CD14-positive monocyte (primary cell): ENCODE measurements at regions not wholly inside any gene's neighbourhood (a gene's known extent, or its start where the extent isn't known, plus 50 kb on each side); places are given as distances from the start of the nearest gene placed in this dataset.

ENCODE experiments used
- DNase-seq, 3 donors: peaks; one replicate each; pipeline ENCODE4 v3.0.0-alpha.2; 2011 to 2022
- H2AFZ ChIP-seq: 2 replicates; pipeline ENCODE4 v1.6.0; 2012; ENCODE audit warnings: mild to moderate bottlenecking, low read depth, low read length, inconsistent platforms; ENCODE audit not compliant: insufficient read depth, poor library complexity, severe bottlenecking
- H3K27ac ChIP-seq, 2 donors: 1 replicate in 1 of 2; 2 replicates in 1 of 2; pipeline ENCODE4 v1.5.1; 2012 to 2013; ENCODE audit warnings: low read length in 2 of 2, control low read depth in 1 of 2, inconsistent platforms in 1 of 2, low read depth in 1 of 2, mild to moderate bottlenecking in 1 of 2
- H3K27me3 ChIP-seq, 2 donors: one replicate each; pipeline versions ENCODE4 v1.6.0 to v1.6.1; 2011 to 2013; ENCODE audit warnings: low read length in 2 of 2; ENCODE audit not compliant: control insufficient read depth in 2 of 2, insufficient read depth in 2 of 2
- H3K36me3 ChIP-seq, 2 donors: replicated peaks in 1 of 2; 1 replicate in 1 of 2; 2 replicates in 1 of 2; pipeline versions ENCODE4 v1.5.1 to v1.6.1; 2012 to 2013; ENCODE audit warnings: low read length in 2 of 2, control low read depth in 1 of 2, inconsistent platforms in 1 of 2, mild to moderate bottlenecking in 1 of 2; ENCODE audit not compliant: insufficient read depth in 2 of 2, control insufficient read depth in 1 of 2
- H3K4me1 ChIP-seq, 2 donors: 1 replicate in 1 of 2; 2 replicates in 1 of 2; pipeline versions ENCODE4 v1.5.1 to v1.6.1; 2012 to 2013; ENCODE audit warnings: low read length in 2 of 2, control low read depth in 1 of 2, inconsistent platforms in 1 of 2, mild to moderate bottlenecking in 1 of 2, moderate library complexity in 1 of 2; ENCODE audit not compliant: insufficient read depth in 2 of 2, control insufficient read depth in 1 of 2
- H3K4me2 ChIP-seq: replicated peaks from 2 replicates; pipeline ENCODE3; 2012; ENCODE audit warnings: low read length, moderate library complexity, mild to moderate bottlenecking; ENCODE audit not compliant: poor library complexity, severe bottlenecking; ENCODE audit errors: extremely low read depth
- H3K4me3 ChIP-seq, 3 experiments: fragments of 200-600 bp in 1 of 3; sonication (generic) in 1 of 3; replicated peaks in 1 of 3; 1 replicate in 2 of 3; 2 replicates in 1 of 3; pipeline ENCODE4 v1.5.1; 2011 to 2013; ENCODE audit warnings: low read length in 3 of 3, mild to moderate bottlenecking in 3 of 3, control low read depth in 2 of 3, low read depth in 2 of 3, inconsistent platforms in 1 of 3, moderate library complexity in 1 of 3
- H3K79me2 ChIP-seq: 2 replicates; pipeline ENCODE4 v1.6.0; 2012; ENCODE audit warnings: mild to moderate bottlenecking, control low read depth, inconsistent platforms, low read length, moderate library complexity; ENCODE audit not compliant: insufficient read depth
- H3K9ac ChIP-seq: 2 replicates; pipeline ENCODE4 v1.6.0; 2017; ENCODE audit warnings: low read length, mild to moderate bottlenecking; ENCODE audit not compliant: insufficient read depth, poor library complexity, severe bottlenecking
- H3K9me3 ChIP-seq, 2 donors: replicated peaks in 1 of 2; 1 replicate in 1 of 2; 2 replicates in 1 of 2; pipeline versions ENCODE4 v1.5.1 to v1.6.1; 2012 to 2013; ENCODE audit warnings: low read length in 2 of 2, control low read depth in 1 of 2; ENCODE audit not compliant: control insufficient read depth in 1 of 2, insufficient read depth in 1 of 2
- H4K20me1 ChIP-seq: 2 replicates; pipeline ENCODE4 v1.6.0; 2012; ENCODE audit warnings: mild to moderate bottlenecking, low read length, control low read depth, moderate library complexity; ENCODE audit not compliant: insufficient read depth
- H3K27ac Mint-ChIP-seq, 7 donors: one replicate each; pipeline ENCODE4 v1.8.0; 2020; ENCODE audit warnings: mild to moderate bottlenecking in 7 of 7, mixed read lengths in 7 of 7, moderate library complexity in 6 of 7, inconsistent platforms in 2 of 7
- H3K27me3 Mint-ChIP-seq, 3 donors: one replicate each; pipeline ENCODE4 v1.8.0; 2021 to 2022; ENCODE audit warnings: low read depth in 3 of 3, mild to moderate bottlenecking in 3 of 3, mixed read lengths in 3 of 3, moderate library complexity in 3 of 3, inconsistent platforms in 1 of 3
- H3K36me3 Mint-ChIP-seq, 2 donors: one replicate each; pipeline ENCODE4 v1.8.0; 2020; ENCODE audit warnings: mixed read lengths in 2 of 2, inconsistent platforms in 1 of 2, mild to moderate bottlenecking in 1 of 2
- H3K4me1 Mint-ChIP-seq: one replicate; pipeline ENCODE4 v1.8.0; 2020; ENCODE audit warnings: mild to moderate bottlenecking, mixed read lengths
- H3K4me3 Mint-ChIP-seq, 2 donors: one replicate each; pipeline ENCODE4 v1.8.0; 2020; ENCODE audit warnings: mild to moderate bottlenecking in 2 of 2, mixed read lengths in 2 of 2, moderate library complexity in 1 of 2
- H3K9me3 Mint-ChIP-seq, 7 donors: one replicate each; pipeline ENCODE4 v1.8.0; 2020 to 2022; ENCODE audit warnings: mixed read lengths in 7 of 7, mild to moderate bottlenecking in 6 of 7, moderate library complexity in 6 of 7, inconsistent platforms in 2 of 7
- WGBS: methylation state at CpG from one replicate; pipeline ENCODE4 v1.1.5; 2013; ENCODE audit warnings: missing lambda C conversion rate; ENCODE audit not compliant: insufficient coverage; 5-methylcytosine and 5-hydroxymethylcytosine counted together
- intact Hi-C, 2 donors: fragments of 100-400 bp; cut with micrococcal nuclease; formaldehyde crosslinking; loops; one replicate each; pipeline versions ENCODE4 v1.15.0 to v1.15.1; 2023
- TF ChIP-seq, protein P1 (sequence below): fragments of 200-600 bp; IDR thresholded peaks from one replicate; pipeline ENCODE4 v1.8.0; 2022; ENCODE audit warnings: antibody characterized with exemption, mild to moderate bottlenecking

GRCh38 chr13:105616333-105617075 is 919.0 kb downstream of the EFNB2 start:
- 83% methylated on average over 1 of the region's 6 CpGs for WGBS
- DNase-seq, result no peak
- intact Hi-C loops, result no loop called here
- Mint-ChIP-seq H3K27me3 (no peaks in the 10 kb centered on the region), H3K27ac (no peak overlapping the region), H3K36me3 (no peaks in the 10 kb centered on the region), H3K9me3 (peaks cover 0 to 8% (median 2%) of the 10 kb centered on the region in 7 donors), H3K4me1 (no peaks in the 10 kb centered on the region), H3K4me3 (no peak overlapping the region)
- Histone ChIP-seq H3K4me2 (no peak overlapping the region), H4K20me1 (no peaks in the 10 kb centered on the region), H3K27me3 (no peaks in the 10 kb centered on the region), H3K27ac (no peak overlapping the region), H3K36me3 (no peaks in the 10 kb centered on the region), H3K9me3 (no peaks in the 10 kb centered on the region), H3K4me3 (no peak overlapping the region), H3K4me1 (no peaks in the 10 kb centered on the region), H3K9ac (no peak overlapping the region), H2AFZ (no peak overlapping the region), H3K79me2 (no peaks in the 10 kb centered on the region)
- TF ChIP-seq, protein P1, sequence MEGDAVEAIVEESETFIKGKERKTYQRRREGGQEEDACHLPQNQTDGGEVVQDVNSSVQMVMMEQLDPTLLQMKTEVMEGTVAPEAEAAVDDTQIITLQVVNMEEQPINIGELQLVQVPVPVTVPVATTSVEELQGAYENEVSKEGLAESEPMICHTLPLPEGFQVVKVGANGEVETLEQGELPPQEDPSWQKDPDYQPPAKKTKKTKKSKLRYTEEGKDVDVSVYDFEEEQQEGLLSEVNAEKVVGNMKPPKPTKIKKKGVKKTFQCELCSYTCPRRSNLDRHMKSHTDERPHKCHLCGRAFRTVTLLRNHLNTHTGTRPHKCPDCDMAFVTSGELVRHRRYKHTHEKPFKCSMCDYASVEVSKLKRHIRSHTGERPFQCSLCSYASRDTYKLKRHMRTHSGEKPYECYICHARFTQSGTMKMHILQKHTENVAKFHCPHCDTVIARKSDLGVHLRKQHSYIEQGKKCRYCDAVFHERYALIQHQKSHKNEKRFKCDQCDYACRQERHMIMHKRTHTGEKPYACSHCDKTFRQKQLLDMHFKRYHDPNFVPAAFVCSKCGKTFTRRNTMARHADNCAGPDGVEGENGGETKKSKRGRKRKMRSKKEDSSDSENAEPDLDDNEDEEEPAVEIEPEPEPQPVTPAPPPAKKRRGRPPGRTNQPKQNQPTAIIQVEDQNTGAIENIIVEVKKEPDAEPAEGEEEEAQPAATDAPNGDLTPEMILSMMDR, result no peak

GRCh38 chr13:105612541-105612940 is 922.9 kb downstream of the EFNB2 start:
- TF ChIP-seq, protein P1, result no peak
- no peaks in the 10 kb centered on the region for H3K36me3 ChIP-seq
- DNase-seq, result no peak
- H3K27me3 Mint-ChIP-seq, result no peaks in the 10 kb centered on the region
- H3K9me3 Mint-ChIP-seq, result peaks cover 0 to 4% (median 0%) of the 10 kb centered on the region in 7 donors
- H3K36me3 Mint-ChIP-seq, result no peaks in the 10 kb centered on the region
- H3K27me3 ChIP-seq, result no peaks in the 10 kb centered on the region
- H4K20me1 ChIP-seq, result no peaks in the 10 kb centered on the region
- H3K27ac ChIP-seq, result no peak overlapping the region
- H3K4me3 ChIP-seq, result no peak overlapping the region
- no peaks in the 10 kb centered on the region for H3K79me2 ChIP-seq
- no peak overlapping the region for H3K9ac ChIP-seq
- H3K4me1 Mint-ChIP-seq, result no peaks in the 10 kb centered on the region
- no peaks in the 10 kb centered on the region for H3K4me1 ChIP-seq
- 80% methylated on average over 3 of the region's 5 CpGs for WGBS
- H3K4me3 Mint-ChIP-seq, result no peak overlapping the region
- no peak overlapping the region for H2AFZ ChIP-seq
- no peak overlapping the region for H3K27ac Mint-ChIP-seq
- peaks cover 0 to 3% of the 10 kb centered on the region in 2 donors for H3K9me3 ChIP-seq
- no peak overlapping the region for H3K4me2 ChIP-seq
- intact Hi-C loops, result no loop called here
